ENCODE measurements at regions not wholly inside any gene's neighbourhood (a gene's known extent, or its start where the extent isn't known, plus 50 kb on each side); places are given as distances from the start of the nearest gene placed in this dataset.
A peak's percentile ranks its signal among the peaks of the same experiment; 100 is the strongest.

DNA sequence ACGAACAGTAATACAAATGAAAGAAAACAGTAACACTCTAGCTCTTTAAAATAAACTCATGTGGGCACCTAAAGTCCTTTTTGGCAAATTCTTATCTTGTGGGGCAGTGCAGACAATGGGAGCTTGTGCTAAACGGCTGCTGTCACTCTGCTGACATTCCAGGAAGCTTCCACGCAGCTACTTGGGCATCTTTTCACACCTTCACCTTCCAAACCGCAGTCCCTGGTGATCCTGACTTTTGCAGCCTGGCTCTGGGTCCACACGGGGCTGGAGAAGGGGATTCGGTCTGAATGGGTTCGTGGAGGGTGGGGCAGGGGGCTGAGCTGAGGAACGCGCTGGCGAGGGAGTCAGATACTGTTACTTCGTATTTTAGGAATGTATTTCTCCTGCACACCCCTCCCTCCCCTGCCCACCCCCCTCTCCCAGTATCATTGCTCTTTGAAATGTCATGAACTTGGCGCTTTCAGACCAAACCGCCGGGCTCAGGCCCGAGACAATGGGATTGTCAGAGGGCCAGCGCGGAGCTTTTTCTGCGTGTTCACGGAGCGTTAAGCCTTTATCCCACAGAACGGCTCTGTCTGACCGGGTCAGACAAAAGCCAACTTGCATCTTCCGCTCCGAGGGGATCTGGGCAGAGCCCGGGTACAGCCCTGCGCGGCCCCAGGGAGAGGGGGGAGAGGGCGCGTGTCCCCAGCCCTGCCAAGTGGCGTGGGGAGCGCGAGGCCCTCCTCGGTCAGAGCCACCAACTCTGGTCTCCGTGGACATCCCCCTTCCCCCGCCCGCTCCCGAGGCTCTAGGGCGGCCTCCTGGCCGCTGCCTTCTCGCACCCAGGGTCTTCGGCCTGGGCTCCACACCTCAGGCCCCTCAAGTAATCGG is 76.7 kb upstream of the EN2 start:
- TF ChIP-seq ISL1 (CRISPR knock-in tag; IDR thresholded peaks at IDR 0.05) (no peak), BACH2 (CRISPR knock-in tag; IDR thresholded peaks at IDR 0.05; ENCODE audit: borderline replicate concordance) (no peak), SNAI2 (CRISPR knock-in tag; IDR thresholded peaks at IDR 0.05) (no peak), TOX (CRISPR knock-in tag; IDR thresholded peaks at IDR 0.05; ENCODE audit: borderline replicate concordance) (no peak), ZFP3 (CRISPR knock-in tag; IDR thresholded peaks at IDR 0.05) (no peak), CSDC2 (CRISPR knock-in tag; IDR thresholded peaks at IDR 0.05) (no peak)
- TF ChIP-seq, protein P1, sequence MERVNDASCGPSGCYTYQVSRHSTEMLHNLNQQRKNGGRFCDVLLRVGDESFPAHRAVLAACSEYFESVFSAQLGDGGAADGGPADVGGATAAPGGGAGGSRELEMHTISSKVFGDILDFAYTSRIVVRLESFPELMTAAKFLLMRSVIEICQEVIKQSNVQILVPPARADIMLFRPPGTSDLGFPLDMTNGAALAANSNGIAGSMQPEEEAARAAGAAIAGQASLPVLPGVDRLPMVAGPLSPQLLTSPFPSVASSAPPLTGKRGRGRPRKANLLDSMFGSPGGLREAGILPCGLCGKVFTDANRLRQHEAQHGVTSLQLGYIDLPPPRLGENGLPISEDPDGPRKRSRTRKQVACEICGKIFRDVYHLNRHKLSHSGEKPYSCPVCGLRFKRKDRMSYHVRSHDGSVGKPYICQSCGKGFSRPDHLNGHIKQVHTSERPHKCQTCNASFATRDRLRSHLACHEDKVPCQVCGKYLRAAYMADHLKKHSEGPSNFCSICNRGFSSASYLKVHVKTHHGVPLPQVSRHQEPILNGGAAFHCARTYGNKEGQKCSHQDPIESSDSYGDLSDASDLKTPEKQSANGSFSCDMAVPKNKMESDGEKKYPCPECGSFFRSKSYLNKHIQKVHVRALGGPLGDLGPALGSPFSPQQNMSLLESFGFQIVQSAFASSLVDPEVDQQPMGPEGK (CRISPR knock-in tag; IDR thresholded peaks at IDR 0.05; ENCODE audit: borderline replicate concordance) = no peak
- ATAC-seq = peak; percentile 10

DNA sequence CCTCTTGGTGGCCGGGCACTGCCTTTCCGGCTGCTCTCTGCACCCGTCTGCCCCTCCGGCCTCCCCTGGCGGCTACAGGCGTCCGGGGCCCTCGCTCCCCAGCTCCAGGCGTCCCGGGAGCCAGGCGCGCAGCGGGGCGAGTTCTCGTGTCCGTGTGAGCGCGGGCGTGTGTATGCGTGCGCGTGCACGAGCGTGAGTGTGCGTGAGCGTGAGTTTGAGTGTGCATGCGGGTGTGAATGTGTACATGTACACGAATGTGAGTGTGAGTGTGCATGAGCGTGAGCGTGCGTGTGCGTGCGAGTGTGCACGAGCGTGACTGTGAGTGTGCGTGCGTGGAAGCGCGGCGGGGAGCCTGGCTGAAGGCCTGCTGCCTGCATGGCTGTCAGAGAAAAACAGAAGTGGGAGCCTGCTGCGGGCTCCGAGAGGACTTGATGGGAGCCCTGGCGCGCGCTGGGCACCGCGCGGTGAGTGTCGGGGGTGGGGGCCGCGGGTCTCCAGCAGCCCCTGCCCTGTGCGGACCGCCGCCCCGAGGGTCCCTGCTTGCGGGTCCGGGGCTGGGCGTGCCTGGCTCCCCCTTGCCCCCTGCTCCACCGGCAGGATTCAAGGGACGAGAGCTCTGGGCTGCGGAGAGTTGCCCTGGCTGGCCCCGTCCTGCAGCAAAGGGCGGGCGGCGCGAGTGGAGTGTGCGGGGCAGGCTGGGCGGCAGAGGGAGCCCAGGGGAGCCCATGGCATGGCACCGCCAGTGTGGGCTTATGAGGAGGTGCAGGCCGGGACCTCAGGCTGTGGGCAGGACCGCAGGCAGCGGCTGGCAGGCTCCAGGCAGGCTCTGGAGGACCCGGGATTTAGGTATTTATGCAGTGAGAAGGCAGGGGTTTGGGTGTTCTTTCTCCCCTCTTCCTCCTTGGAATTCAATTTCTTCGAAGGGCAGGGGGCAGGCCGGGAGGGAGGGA is 75.8 kb upstream of the EN2 start:
- ATAC-seq = peak; percentile 9
- TF ChIP-seq ZFP30 (CRISPR knock-in tag; IDR thresholded peaks at IDR 0.05) (no peak), ZC3H10 (CRISPR knock-in tag; IDR thresholded peaks at IDR 0.05) (no peak), GLIS3 (CRISPR knock-in tag; IDR thresholded peaks at IDR 0.05) (no peak), TCF4 (CRISPR knock-in tag; IDR thresholded peaks at IDR 0.05; ENCODE audit: borderline replicate concordance) (no peak), ZNF70 (CRISPR knock-in tag; IDR thresholded peaks at IDR 0.05) (no peak), TOX (CRISPR knock-in tag; IDR thresholded peaks at IDR 0.05; ENCODE audit: borderline replicate concordance) (no peak), CSDC2 (CRISPR knock-in tag; IDR thresholded peaks at IDR 0.05) (no peak), ARNTL (CRISPR knock-in tag; IDR thresholded peaks at IDR 0.05; ENCODE audit: borderline replicate concordance, low read depth) (no peak), BACH2 (CRISPR knock-in tag; IDR thresholded peaks at IDR 0.05; ENCODE audit: borderline replicate concordance) (no peak), OSR1 (CRISPR knock-in tag; IDR thresholded peaks at IDR 0.05) (no peak), ZFP3 (CRISPR knock-in tag; IDR thresholded peaks at IDR 0.05) (no peak), ISL1 (CRISPR knock-in tag; IDR thresholded peaks at IDR 0.05) (no peak)
- TF ChIP-seq, protein P1 (CRISPR knock-in tag; IDR thresholded peaks at IDR 0.05; ENCODE audit: borderline replicate concordance) = no peak
- TF ChIP-seq, protein P2, sequence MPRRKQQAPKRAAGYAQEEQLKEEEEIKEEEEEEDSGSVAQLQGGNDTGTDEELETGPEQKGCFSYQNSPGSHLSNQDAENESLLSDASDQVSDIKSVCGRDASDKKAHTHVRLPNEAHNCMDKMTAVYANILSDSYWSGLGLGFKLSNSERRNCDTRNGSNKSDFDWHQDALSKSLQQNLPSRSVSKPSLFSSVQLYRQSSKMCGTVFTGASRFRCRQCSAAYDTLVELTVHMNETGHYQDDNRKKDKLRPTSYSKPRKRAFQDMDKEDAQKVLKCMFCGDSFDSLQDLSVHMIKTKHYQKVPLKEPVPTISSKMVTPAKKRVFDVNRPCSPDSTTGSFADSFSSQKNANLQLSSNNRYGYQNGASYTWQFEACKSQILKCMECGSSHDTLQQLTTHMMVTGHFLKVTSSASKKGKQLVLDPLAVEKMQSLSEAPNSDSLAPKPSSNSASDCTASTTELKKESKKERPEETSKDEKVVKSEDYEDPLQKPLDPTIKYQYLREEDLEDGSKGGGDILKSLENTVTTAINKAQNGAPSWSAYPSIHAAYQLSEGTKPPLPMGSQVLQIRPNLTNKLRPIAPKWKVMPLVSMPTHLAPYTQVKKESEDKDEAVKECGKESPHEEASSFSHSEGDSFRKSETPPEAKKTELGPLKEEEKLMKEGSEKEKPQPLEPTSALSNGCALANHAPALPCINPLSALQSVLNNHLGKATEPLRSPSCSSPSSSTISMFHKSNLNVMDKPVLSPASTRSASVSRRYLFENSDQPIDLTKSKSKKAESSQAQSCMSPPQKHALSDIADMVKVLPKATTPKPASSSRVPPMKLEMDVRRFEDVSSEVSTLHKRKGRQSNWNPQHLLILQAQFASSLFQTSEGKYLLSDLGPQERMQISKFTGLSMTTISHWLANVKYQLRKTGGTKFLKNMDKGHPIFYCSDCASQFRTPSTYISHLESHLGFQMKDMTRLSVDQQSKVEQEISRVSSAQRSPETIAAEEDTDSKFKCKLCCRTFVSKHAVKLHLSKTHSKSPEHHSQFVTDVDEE (CRISPR knock-in tag; IDR thresholded peaks at IDR 0.05) = no peak
- TF ChIP-seq, protein P3, sequence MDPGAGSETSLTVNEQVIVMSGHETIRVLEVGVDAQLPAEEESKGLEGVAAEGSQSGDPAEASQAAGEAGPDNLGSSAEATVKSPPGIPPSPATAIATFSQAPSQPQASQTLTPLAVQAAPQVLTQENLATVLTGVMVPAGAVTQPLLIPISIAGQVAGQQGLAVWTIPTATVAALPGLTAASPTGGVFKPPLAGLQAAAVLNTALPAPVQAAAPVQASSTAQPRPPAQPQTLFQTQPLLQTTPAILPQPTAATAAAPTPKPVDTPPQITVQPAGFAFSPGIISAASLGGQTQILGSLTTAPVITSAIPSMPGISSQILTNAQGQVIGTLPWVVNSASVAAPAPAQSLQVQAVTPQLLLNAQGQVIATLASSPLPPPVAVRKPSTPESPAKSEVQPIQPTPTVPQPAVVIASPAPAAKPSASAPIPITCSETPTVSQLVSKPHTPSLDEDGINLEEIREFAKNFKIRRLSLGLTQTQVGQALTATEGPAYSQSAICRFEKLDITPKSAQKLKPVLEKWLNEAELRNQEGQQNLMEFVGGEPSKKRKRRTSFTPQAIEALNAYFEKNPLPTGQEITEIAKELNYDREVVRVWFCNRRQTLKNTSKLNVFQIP (CRISPR knock-in tag; IDR thresholded peaks at IDR 0.05; ENCODE audit: borderline replicate concordance, low read depth) = no peak

DNA sequence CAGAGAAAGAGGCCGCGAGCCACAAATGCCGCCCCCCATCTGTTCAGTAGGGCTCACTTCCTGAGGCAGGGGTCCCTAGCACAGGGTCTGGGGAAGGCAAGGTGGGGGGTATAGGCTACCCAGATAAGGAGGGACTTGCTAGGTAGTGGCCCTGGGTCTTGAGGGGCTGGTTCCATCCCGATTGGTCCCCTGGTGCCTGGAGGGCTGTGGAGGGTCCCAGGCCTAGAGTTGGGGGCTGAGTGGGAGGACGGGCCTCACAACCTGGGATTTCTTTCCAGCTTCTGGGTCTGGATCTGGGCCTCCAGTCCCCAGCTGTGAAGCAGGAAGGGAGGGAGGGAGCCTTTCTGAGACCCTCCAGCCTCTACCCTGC is 75.1 kb upstream of the EN2 start:
- ATAC-seq = no peak
- TF ChIP-seq OSR1 (CRISPR knock-in tag; IDR thresholded peaks at IDR 0.05) (no peak), SNAI2 (CRISPR knock-in tag; IDR thresholded peaks at IDR 0.05) (no peak), ESRRG (CRISPR knock-in tag; IDR thresholded peaks at IDR 0.05) (no peak), RARB (CRISPR knock-in tag; IDR thresholded peaks at IDR 0.05) (no peak), ZFP3 (CRISPR knock-in tag; IDR thresholded peaks at IDR 0.05) (no peak)
- TF ChIP-seq, protein P1 (CRISPR knock-in tag; IDR thresholded peaks at IDR 0.05; ENCODE audit: borderline replicate concordance) = no peak
